Fibroblast of lung (primary cell): ENCODE measurements at regions not wholly inside any gene's neighbourhood (a gene's known extent, or its start where the extent isn't known, plus 50 kb on each side); places are given as distances from the start of the nearest gene placed in this dataset.

ENCODE experiments used
- EZH2 ChIP-seq: IDR thresholded peaks from 2 replicates; pipeline ENCODE4 v1.5.1; 2012; ENCODE audit warnings: low read length, control low read depth, mild to moderate bottlenecking; ENCODE audit errors: missing control alignments
- TF ChIP-seq, protein P1 (sequence below), 2 donors: IDR thresholded peaks in 1 of 2; conservative IDR thresholded peaks in 1 of 2; 1 replicate in 1 of 2; 2 replicates in 1 of 2; pipeline ENCODE4 v1.5.1; 2011 to 2012; ENCODE audit warnings: low read length in 2 of 2, control low read depth in 1 of 2, inconsistent platforms in 1 of 2, low read depth in 1 of 2, mild to moderate bottlenecking in 1 of 2

DNA sequence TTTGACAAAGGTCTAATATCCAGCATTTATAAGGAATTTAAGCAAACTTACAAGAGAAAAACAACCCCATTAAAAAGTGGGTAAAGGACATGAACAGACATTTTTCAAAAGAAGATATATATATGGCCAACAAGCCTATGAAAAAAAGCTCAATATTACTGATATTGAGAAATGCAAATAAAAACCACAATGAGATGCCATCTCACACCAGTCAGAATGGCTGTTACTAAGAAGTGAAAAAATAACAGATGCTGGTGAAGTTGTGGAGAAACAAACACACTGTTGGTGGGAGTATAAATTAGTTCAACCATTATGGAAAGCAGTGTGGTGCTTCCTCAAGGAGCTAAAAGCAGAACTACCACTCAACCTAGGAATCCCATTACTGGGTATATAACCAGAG is 91.6 kb upstream of the EFHC2 start:
- TF ChIP-seq, protein P1, sequence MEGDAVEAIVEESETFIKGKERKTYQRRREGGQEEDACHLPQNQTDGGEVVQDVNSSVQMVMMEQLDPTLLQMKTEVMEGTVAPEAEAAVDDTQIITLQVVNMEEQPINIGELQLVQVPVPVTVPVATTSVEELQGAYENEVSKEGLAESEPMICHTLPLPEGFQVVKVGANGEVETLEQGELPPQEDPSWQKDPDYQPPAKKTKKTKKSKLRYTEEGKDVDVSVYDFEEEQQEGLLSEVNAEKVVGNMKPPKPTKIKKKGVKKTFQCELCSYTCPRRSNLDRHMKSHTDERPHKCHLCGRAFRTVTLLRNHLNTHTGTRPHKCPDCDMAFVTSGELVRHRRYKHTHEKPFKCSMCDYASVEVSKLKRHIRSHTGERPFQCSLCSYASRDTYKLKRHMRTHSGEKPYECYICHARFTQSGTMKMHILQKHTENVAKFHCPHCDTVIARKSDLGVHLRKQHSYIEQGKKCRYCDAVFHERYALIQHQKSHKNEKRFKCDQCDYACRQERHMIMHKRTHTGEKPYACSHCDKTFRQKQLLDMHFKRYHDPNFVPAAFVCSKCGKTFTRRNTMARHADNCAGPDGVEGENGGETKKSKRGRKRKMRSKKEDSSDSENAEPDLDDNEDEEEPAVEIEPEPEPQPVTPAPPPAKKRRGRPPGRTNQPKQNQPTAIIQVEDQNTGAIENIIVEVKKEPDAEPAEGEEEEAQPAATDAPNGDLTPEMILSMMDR (conservative IDR thresholded peaks at IDR 0.05 in 1 of 2, IDR thresholded peaks at IDR 0.05 in 1 of 2; ENCODE audit: low read depth in 1 of 2, low read length in 2 of 2): no peak
- no peak for TF ChIP-seq EZH2
